SK-N-SH treated with all-trans-retinoic acid at 6 μM for 48 hours (cell line): ENCODE measurements at regions not wholly inside any gene's neighbourhood (a gene's known extent, or its start where the extent isn't known, plus 50 kb on each side); places are given as distances from the start of the nearest gene placed in this dataset.

Source experiments
- ATAC-seq: fragments of 200-7000 bp; cut with Tn5 transposase; 3 replicates; pipeline ENCODE4 v1.9.1; 2020; ENCODE audit warnings: mild to moderate bottlenecking, moderate library complexity
- ARNTL ChIP-seq: fragments of 450-650 bp; formaldehyde crosslinking; IDR thresholded peaks from 2 replicates; pipeline ENCODE4 v1.5.0; 2020; ENCODE audit warnings: low read depth, mild to moderate bottlenecking, moderate library complexity, borderline replicate concordance
- BACH2 ChIP-seq: fragments of 250-450 bp; sonication (Bioruptor Pico); IDR thresholded peaks from 2 replicates; pipeline ENCODE4 v1.9.0; 2021; ENCODE audit warnings: mild to moderate bottlenecking, borderline replicate concordance
- CSDC2 ChIP-seq: fragments of 250-450 bp; sonication (Bioruptor Pico); IDR thresholded peaks from 2 replicates; pipeline ENCODE4 v1.5.0; 2020; ENCODE audit warnings: mild to moderate bottlenecking, moderate library complexity
- ISL1 ChIP-seq: fragments of 250-450 bp; sonication (Bioruptor Pico); IDR thresholded peaks from 2 replicates; pipeline ENCODE4 v2.1.2; 2022; ENCODE audit warnings: mild to moderate bottlenecking, moderate library complexity
- OSR1 ChIP-seq: fragments of 250-450 bp; sonication (Bioruptor Pico); IDR thresholded peaks from 2 replicates; pipeline ENCODE4 v1.8.0; 2022; ENCODE audit warnings: moderate library complexity, mild to moderate bottlenecking, inconsistent platforms
- PPARA ChIP-seq: fragments of 250-450 bp; sonication (Bioruptor Pico); IDR thresholded peaks from 2 replicates; pipeline ENCODE4 v1.5.0; 2020; ENCODE audit warnings: mild to moderate bottlenecking, borderline replicate concordance
- RARB ChIP-seq: fragments of 250-450 bp; sonication (Bioruptor Pico); IDR thresholded peaks from 2 replicates; pipeline ENCODE4 v1.8.0; 2021; ENCODE audit warnings: mild to moderate bottlenecking, moderate library complexity
- SNAI2 ChIP-seq: fragments of 250-450 bp; sonication (Bioruptor Pico); IDR thresholded peaks from 2 replicates; pipeline ENCODE4 v1.5.0; 2020; ENCODE audit warnings: mild to moderate bottlenecking, moderate library complexity
- TCF4 ChIP-seq: fragments of 250-450 bp; sonication (Bioruptor Pico); IDR thresholded peaks from 2 replicates; pipeline ENCODE4 v1.8.0; 2021; ENCODE audit warnings: mild to moderate bottlenecking, moderate library complexity, borderline replicate concordance
- TOX ChIP-seq: fragments of 250-450 bp; sonication (Bioruptor Pico); IDR thresholded peaks from 2 replicates; pipeline ENCODE4 v1.8.0; 2021; ENCODE audit warnings: mild to moderate bottlenecking, moderate library complexity, borderline replicate concordance
- ZC3H10 ChIP-seq: fragments of 250-450 bp; sonication (Bioruptor Pico); IDR thresholded peaks from 2 replicates; pipeline ENCODE4 v1.5.1; 2021; ENCODE audit warnings: mild to moderate bottlenecking, moderate library complexity
- ZFP3 ChIP-seq: fragments of 250-450 bp; sonication (Bioruptor Pico); IDR thresholded peaks from 2 replicates; pipeline ENCODE4 v1.5.0; 2020; ENCODE audit warnings: mild to moderate bottlenecking, moderate library complexity
- ZFP30 ChIP-seq: fragments of 450-650 bp; formaldehyde crosslinking; IDR thresholded peaks from 2 replicates; pipeline ENCODE4 v1.5.0; 2022; ENCODE audit warnings: mild to moderate bottlenecking, moderate library complexity
- ZNF565 ChIP-seq: fragments of 450-650 bp; formaldehyde crosslinking; conservative IDR thresholded peaks from 2 replicates; pipeline ENCODE4 v1.5.0; 2020; ENCODE audit warnings: low read depth, mild to moderate bottlenecking, moderate library complexity
- ZNF70 ChIP-seq: fragments of 450-650 bp; formaldehyde crosslinking; IDR thresholded peaks from 2 replicates; pipeline ENCODE4 v1.5.0; 2020; ENCODE audit warnings: mild to moderate bottlenecking, moderate library complexity
- TF ChIP-seq, protein P1 (sequence below): fragments of 250-450 bp; sonication (Bioruptor Pico); IDR thresholded peaks from 2 replicates; pipeline ENCODE4 v1.8.0; 2021; ENCODE audit warnings: low read depth, mild to moderate bottlenecking, moderate library complexity, borderline replicate concordance
- TF ChIP-seq, protein P2 (sequence below): fragments of 250-450 bp; sonication (Bioruptor Pico); IDR thresholded peaks from 2 replicates; pipeline ENCODE4 v1.8.0; 2020; ENCODE audit warnings: mild to moderate bottlenecking, moderate library complexity, borderline replicate concordance
- TF ChIP-seq, protein P3 (sequence below): fragments of 250-450 bp; sonication (Bioruptor Pico); IDR thresholded peaks from 2 replicates; pipeline ENCODE4 v1.5.1; 2021; ENCODE audit warnings: mild to moderate bottlenecking, moderate library complexity
- TF ChIP-seq, protein P4 (sequence below): fragments of 250-450 bp; sonication (Bioruptor Pico); IDR thresholded peaks from 2 replicates; pipeline ENCODE4 v1.5.0; 2020; ENCODE audit warnings: mild to moderate bottlenecking, moderate library complexity

DNA sequence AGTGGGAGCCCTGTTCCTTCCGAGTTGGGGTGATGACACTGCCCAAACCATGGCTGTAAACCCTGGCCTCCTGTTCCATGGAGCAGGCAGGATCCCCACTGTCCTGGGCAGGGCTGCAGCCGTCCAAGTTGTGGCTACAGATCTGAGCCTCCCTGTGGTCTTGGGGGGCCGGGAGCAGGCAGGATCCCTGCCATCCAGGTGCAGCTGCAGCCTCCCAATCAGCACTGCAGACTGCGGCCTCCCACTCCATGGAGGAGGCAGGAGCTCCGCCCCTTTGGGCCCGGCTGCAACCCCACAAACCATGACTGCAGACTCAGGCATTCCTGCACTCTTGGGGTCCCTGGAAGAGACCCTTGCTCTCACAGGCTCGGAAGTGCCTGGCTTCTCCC, 872.1 kb upstream of the GJE1 start:
- TF ChIP-seq, protein P1, sequence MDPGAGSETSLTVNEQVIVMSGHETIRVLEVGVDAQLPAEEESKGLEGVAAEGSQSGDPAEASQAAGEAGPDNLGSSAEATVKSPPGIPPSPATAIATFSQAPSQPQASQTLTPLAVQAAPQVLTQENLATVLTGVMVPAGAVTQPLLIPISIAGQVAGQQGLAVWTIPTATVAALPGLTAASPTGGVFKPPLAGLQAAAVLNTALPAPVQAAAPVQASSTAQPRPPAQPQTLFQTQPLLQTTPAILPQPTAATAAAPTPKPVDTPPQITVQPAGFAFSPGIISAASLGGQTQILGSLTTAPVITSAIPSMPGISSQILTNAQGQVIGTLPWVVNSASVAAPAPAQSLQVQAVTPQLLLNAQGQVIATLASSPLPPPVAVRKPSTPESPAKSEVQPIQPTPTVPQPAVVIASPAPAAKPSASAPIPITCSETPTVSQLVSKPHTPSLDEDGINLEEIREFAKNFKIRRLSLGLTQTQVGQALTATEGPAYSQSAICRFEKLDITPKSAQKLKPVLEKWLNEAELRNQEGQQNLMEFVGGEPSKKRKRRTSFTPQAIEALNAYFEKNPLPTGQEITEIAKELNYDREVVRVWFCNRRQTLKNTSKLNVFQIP (CRISPR knock-in tag) = no peak
- TF ChIP-seq PPARA (no peak), TCF4 (CRISPR knock-in tag) (no peak), ARNTL (no peak), ZC3H10 (CRISPR knock-in tag) (no peak), TOX (CRISPR knock-in tag) (no peak), ZFP3 (CRISPR knock-in tag) (no peak), SNAI2 (CRISPR knock-in tag) (no peak), ISL1 (CRISPR knock-in tag) (no peak), OSR1 (CRISPR knock-in tag) (no peak), BACH2 (CRISPR knock-in tag) (no peak)
- TF ChIP-seq, protein P2, sequence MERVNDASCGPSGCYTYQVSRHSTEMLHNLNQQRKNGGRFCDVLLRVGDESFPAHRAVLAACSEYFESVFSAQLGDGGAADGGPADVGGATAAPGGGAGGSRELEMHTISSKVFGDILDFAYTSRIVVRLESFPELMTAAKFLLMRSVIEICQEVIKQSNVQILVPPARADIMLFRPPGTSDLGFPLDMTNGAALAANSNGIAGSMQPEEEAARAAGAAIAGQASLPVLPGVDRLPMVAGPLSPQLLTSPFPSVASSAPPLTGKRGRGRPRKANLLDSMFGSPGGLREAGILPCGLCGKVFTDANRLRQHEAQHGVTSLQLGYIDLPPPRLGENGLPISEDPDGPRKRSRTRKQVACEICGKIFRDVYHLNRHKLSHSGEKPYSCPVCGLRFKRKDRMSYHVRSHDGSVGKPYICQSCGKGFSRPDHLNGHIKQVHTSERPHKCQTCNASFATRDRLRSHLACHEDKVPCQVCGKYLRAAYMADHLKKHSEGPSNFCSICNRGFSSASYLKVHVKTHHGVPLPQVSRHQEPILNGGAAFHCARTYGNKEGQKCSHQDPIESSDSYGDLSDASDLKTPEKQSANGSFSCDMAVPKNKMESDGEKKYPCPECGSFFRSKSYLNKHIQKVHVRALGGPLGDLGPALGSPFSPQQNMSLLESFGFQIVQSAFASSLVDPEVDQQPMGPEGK (CRISPR knock-in tag) = no peak
- TF ChIP-seq, protein P3, sequence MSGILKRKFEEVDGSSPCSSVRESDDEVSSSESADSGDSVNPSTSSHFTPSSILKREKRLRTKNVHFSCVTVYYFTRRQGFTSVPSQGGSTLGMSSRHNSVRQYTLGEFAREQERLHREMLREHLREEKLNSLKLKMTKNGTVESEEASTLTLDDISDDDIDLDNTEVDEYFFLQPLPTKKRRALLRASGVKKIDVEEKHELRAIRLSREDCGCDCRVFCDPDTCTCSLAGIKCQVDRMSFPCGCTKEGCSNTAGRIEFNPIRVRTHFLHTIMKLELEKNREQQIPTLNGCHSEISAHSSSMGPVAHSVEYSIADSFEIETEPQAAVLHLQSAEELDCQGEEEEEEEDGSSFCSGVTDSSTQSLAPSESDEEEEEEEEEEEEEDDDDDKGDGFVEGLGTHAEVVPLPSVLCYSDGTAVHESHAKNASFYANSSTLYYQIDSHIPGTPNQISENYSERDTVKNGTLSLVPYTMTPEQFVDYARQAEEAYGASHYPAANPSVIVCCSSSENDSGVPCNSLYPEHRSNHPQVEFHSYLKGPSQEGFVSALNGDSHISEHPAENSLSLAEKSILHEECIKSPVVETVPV = no peak
- ATAC-seq = peak; percentile 56

DNA sequence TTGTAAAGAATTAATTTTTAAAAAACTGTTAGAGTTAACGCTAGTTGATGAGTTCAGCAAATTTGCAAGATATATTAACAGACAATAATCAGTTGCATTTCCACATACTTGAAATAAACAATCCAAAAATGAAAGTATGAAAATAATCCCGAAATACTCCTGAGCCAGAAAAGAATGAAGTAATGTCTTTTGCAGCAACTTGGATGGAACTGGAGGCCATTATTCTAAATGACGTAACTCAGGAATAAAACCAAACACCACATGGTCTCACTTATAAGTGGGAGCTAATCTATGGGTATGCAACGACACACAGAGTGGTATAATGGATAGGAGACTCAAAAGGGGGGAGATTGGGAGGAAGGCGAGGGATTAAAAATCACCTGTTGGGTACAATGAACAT, 872.9 kb upstream of the GJE1 start:
- TF ChIP-seq, protein P4, sequence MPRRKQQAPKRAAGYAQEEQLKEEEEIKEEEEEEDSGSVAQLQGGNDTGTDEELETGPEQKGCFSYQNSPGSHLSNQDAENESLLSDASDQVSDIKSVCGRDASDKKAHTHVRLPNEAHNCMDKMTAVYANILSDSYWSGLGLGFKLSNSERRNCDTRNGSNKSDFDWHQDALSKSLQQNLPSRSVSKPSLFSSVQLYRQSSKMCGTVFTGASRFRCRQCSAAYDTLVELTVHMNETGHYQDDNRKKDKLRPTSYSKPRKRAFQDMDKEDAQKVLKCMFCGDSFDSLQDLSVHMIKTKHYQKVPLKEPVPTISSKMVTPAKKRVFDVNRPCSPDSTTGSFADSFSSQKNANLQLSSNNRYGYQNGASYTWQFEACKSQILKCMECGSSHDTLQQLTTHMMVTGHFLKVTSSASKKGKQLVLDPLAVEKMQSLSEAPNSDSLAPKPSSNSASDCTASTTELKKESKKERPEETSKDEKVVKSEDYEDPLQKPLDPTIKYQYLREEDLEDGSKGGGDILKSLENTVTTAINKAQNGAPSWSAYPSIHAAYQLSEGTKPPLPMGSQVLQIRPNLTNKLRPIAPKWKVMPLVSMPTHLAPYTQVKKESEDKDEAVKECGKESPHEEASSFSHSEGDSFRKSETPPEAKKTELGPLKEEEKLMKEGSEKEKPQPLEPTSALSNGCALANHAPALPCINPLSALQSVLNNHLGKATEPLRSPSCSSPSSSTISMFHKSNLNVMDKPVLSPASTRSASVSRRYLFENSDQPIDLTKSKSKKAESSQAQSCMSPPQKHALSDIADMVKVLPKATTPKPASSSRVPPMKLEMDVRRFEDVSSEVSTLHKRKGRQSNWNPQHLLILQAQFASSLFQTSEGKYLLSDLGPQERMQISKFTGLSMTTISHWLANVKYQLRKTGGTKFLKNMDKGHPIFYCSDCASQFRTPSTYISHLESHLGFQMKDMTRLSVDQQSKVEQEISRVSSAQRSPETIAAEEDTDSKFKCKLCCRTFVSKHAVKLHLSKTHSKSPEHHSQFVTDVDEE (CRISPR knock-in tag) = no peak
- TF ChIP-seq OSR1 (CRISPR knock-in tag) (no peak), ZC3H10 (CRISPR knock-in tag) (no peak), BACH2 (CRISPR knock-in tag) (no peak), TCF4 (CRISPR knock-in tag) (no peak), ISL1 (CRISPR knock-in tag) (no peak), ZFP3 (CRISPR knock-in tag) (no peak), SNAI2 (CRISPR knock-in tag) (no peak), ZFP30 (CRISPR knock-in tag) (no peak), PPARA (no peak), ZNF70 (CRISPR knock-in tag) (no peak), CSDC2 (CRISPR knock-in tag) (no peak), RARB (CRISPR knock-in tag) (no peak), ZNF565 (no peak)
- TF ChIP-seq, protein P3 = no peak
- TF ChIP-seq, protein P2 (CRISPR knock-in tag) = no peak

More for the DNA sequence above, 872.9 kb upstream of the GJE1 start:
- no peak for ATAC-seq
